ENCODE measurements at regions not wholly inside any gene's neighbourhood (a gene's known extent, or its start where the extent isn't known, plus 50 kb on each side); places are given as distances from the start of the nearest gene placed in this dataset.

DNA sequence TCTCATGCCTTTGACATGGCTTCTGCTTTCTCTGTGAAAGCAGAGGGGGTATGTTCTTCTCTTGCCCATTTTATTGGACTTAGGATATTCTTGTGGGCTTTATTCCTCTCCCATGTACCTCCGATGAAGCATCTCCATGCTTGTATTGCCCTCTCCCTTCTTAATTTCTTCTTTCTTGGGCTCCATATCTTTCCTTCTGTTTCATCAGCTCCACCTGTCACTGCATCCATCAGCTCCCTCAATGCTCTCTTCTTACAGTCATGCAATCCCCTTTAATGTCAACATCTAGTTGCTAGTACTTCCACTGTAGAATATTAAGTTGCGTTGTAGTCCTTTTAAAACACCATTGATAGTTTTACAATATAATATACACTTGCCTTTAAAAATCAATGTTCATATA, 257.6 kb downstream of the GPAT3 start:
- in situ Hi-C loops (cut with MboI) (no loop called here), intact Hi-C loops (cut with micrococcal nuclease; ENCODE audit: unreplicated experiment) (no loop called here)
- Histone ChIP-seq H3K4me2 (ENCODE audit: control insufficient read depth, insufficient read depth) (no peak overlapping the region), H3K9ac (ENCODE audit: control insufficient read depth, insufficient read depth, low read length) (no peak overlapping the region), H3K9me3 (replicated peaks; ENCODE audit: control insufficient read depth, insufficient read depth, low read length) (no peaks in the 10 kb centered on the region), H3K36me3 (ENCODE audit: control insufficient read depth in 2 of 2, insufficient read depth in 2 of 2, low read length in 1 of 2) (no peaks in the 10 kb centered on the region), H4K20me1 (ENCODE audit: control insufficient read depth, insufficient read depth) (no peaks in the 10 kb centered on the region), H3K4me1 (ENCODE audit: control insufficient read depth, insufficient read depth, low read length) (no peaks in the 10 kb centered on the region), H3K79me2 (ENCODE audit: control insufficient read depth, insufficient read depth, low read length) (no peaks in the 10 kb centered on the region), H3K4me3 (no peak overlapping the region), H3K27ac (ENCODE audit: control insufficient read depth, insufficient read depth) (no peak overlapping the region), H2AFZ (ENCODE audit: control insufficient read depth, low read depth, low read length) (no peak overlapping the region), H3K27me3 (replicated peaks in 1 of 2; ENCODE audit: control insufficient read depth in 2 of 2, insufficient read depth in 2 of 2, low read length in 1 of 2) (no peaks in the 10 kb centered on the region)
- FAIRE-seq (no peak), DNase-seq (ENCODE audit: low read depth, low spot score) (no peak), ATAC-seq (no peak)
- whole genome bisulfite sequencing (ENCODE audit: insufficient coverage, insufficient replicate concordance, low lambda C conversion rate, missing lambda C conversion rate), result 0% methylated on average over 2 of the region's 2 CpGs
- POLR2A ChIA-PET, result no interaction called here
- SMC1A ChIA-PET (ENCODE audit: uncharacterized antibody, unreplicated experiment), result no interaction called here
- no peak for TF ChIP-seq YY1 (IDR thresholded peaks at IDR 0.05; ENCODE audit: low read depth, low read length)
- no peak for TF ChIP-seq BRCA1 (IDR thresholded peaks at IDR 0.05; ENCODE audit: low read depth, low read length)
- no peak for TF ChIP-seq KDM1A (IDR thresholded peaks at IDR 0.05; ENCODE audit: borderline replicate concordance)
- no peak for TF ChIP-seq NKRF (conservative IDR thresholded peaks at IDR 0.05)
- TF ChIP-seq CBFB (IDR thresholded peaks at IDR 0.05; ENCODE audit: low read depth), result no peak
- RAD21 ChIA-PET (ENCODE audit: unreplicated experiment), result no interaction called here
- no TSS peak for BruUV-seq (replicated peaks)
- CTCF ChIA-PET, result no interaction called here

GRCh38 chr4:83785891-83786290, 250.0 kb downstream of the GPAT3 start:
- Histone ChIP-seq H3K9ac (ENCODE audit: control insufficient read depth, insufficient read depth, low read length) (no peak overlapping the region), H3K4me1 (ENCODE audit: control insufficient read depth, insufficient read depth, low read length) (no peaks in the 10 kb centered on the region), H3K9me3 (replicated peaks; ENCODE audit: control insufficient read depth, insufficient read depth, low read length) (no peaks in the 10 kb centered on the region), H3K79me2 (ENCODE audit: control insufficient read depth, insufficient read depth, low read length) (no peaks in the 10 kb centered on the region), H3K27ac (ENCODE audit: control insufficient read depth, insufficient read depth) (no peak overlapping the region), H3K4me3 (no peak overlapping the region), H2AFZ (ENCODE audit: control insufficient read depth, low read depth, low read length) (no peak overlapping the region), H3K36me3 (ENCODE audit: control insufficient read depth in 2 of 2, insufficient read depth in 2 of 2, low read length in 1 of 2) (no peaks in the 10 kb centered on the region), H3K27me3 (replicated peaks in 1 of 2; ENCODE audit: control insufficient read depth in 2 of 2, insufficient read depth in 2 of 2, low read length in 1 of 2) (no peaks in the 10 kb centered on the region; a peak in 1 of 4 replicates), H3K4me2 (ENCODE audit: control insufficient read depth, insufficient read depth) (no peak overlapping the region), H4K20me1 (ENCODE audit: control insufficient read depth, insufficient read depth) (no peaks in the 10 kb centered on the region)
- no peak for FAIRE-seq
- CTCF ChIA-PET, result no interaction called here
- SMC1A ChIA-PET (ENCODE audit: uncharacterized antibody, unreplicated experiment), result no interaction called here
- BruUV-seq (replicated peaks), result no TSS peak
- ATAC-seq, result no peak
- 8% methylated on average over 1 of the region's 1 CpG for WGBS (ENCODE audit: insufficient coverage, insufficient replicate concordance, low lambda C conversion rate, missing lambda C conversion rate)
- in situ Hi-C loops (cut with MboI) (no loop called here), intact Hi-C loops (cut with micrococcal nuclease; ENCODE audit: unreplicated experiment) (no loop called here)
- DNase-seq (ENCODE audit: low read depth, low spot score), result no peak
- RAD21 ChIA-PET (ENCODE audit: unreplicated experiment), result no interaction called here
- POLR2A ChIA-PET, result no interaction called here
- TF ChIP-seq BCL3 (IDR thresholded peaks at IDR 0.05; ENCODE audit: borderline replicate concordance, insufficient read depth, low read depth, low read length, poor library complexity, severe bottlenecking), result no peak
- no peak for TF ChIP-seq DPF2 (IDR thresholded peaks at IDR 0.05)
- no peak for TF ChIP-seq KAT2A (conservative IDR thresholded peaks at IDR 0.05; ENCODE audit: control insufficient read depth, low read depth, low read length)
- TF ChIP-seq RAD51 (IDR thresholded peaks at IDR 0.05), result no peak
- no peak for TF ChIP-seq SIN3A (IDR thresholded peaks at IDR 0.05; ENCODE audit: low read depth, low read length)
- TF ChIP-seq RELA (IDR thresholded peaks at IDR 0.05; ENCODE audit: borderline replicate concordance, partially characterized antibody), result no peak
- TF ChIP-seq EGR1 (IDR thresholded peaks at IDR 0.05; ENCODE audit: borderline replicate concordance in 1 of 2, low read depth in 2 of 2, low read length in 2 of 2), result no peak
- TF ChIP-seq MTA3 (IDR thresholded peaks at IDR 0.05; ENCODE audit: borderline replicate concordance, low read length), result no peak
- TF ChIP-seq ATF7 (IDR thresholded peaks at IDR 0.05; ENCODE audit: low read depth), result no peak
- TF ChIP-seq, protein P1, sequence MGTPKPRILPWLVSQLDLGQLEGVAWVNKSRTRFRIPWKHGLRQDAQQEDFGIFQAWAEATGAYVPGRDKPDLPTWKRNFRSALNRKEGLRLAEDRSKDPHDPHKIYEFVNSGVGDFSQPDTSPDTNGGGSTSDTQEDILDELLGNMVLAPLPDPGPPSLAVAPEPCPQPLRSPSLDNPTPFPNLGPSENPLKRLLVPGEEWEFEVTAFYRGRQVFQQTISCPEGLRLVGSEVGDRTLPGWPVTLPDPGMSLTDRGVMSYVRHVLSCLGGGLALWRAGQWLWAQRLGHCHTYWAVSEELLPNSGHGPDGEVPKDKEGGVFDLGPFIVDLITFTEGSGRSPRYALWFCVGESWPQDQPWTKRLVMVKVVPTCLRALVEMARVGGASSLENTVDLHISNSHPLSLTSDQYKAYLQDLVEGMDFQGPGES (IDR thresholded peaks at IDR 0.05), result no peak
- no peak for TF ChIP-seq PAX8 (IDR thresholded peaks at IDR 0.05)
- no peak for TF ChIP-seq FOXM1 (IDR thresholded peaks at IDR 0.05; ENCODE audit: low read depth, low read length)
